ENCODE measurements at regions not wholly inside any gene's neighbourhood (a gene's known extent, or its start where the extent isn't known, plus 50 kb on each side); places are given as distances from the start of the nearest gene placed in this dataset.

- peaks cover 0 to 2% of the 10 kb centered on the region in 2 donors for H3K4me1 ChIP-seq (ENCODE audit: control insufficient read depth in 1 of 2, low read depth in 2 of 2)
- H3K4me3 ChIP-seq: no peak overlapping the region
- no peaks in the 10 kb centered on the region for H3K9me3 ChIP-seq
- H3K36me3 ChIP-seq: no peaks in the 10 kb centered on the region
- no peak for ATAC-seq (ENCODE audit: insufficient number of reproducible peaks, low FRiP score, low read depth)
- no peak overlapping the region for H3K27ac ChIP-seq
- H3K27me3 ChIP-seq (replicated peaks; ENCODE audit: insufficient read depth): no peaks in the 10 kb centered on the region
- no peak for DNase-seq (ENCODE audit: low spot score)
- TF ChIP-seq CTCF (IDR thresholded peaks at IDR 0.05): no peak
Measured at GRCh38 chr7:115635376-115635775, 395.2 kb downstream of the TFEC start.

DNA sequence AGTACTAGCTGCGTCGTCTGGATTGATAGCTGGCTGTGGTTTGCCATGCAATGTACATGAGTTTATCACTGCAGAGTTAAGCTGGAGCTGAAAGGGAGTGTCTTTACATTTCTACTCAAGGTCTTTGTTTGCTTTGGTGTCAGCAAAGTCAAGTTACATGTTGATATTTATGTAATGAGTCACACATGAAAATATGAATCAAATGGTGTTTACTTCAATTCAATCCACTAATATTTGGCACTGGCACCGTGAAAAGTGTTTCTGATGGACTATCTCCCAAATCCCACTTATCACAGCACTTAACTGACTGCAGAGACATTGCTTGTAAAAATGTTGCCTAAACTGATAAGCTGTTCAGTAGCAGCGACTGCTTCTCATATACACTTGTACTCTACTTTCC, 395.9 kb downstream of the TFEC start:
- Histone ChIP-seq H3K4me3 (no peak overlapping the region), H3K36me3 (no peaks in the 10 kb centered on the region), H3K27me3 (replicated peaks; ENCODE audit: insufficient read depth) (no peaks in the 10 kb centered on the region), H3K4me1 (ENCODE audit: control insufficient read depth in 1 of 2, low read depth in 2 of 2) (peaks cover 0 to 2% of the 10 kb centered on the region in 2 donors), H3K9me3 (no peaks in the 10 kb centered on the region), H3K27ac (no peak overlapping the region)
- no peak for ATAC-seq (ENCODE audit: insufficient number of reproducible peaks, low FRiP score, low read depth)
- TF ChIP-seq CTCF (IDR thresholded peaks at IDR 0.05): no peak
- DNase-seq (ENCODE audit: low spot score): no peak

GRCh38 chr7:115632636-115633035, 397.9 kb downstream of the TFEC start:
- ATAC-seq (ENCODE audit: insufficient number of reproducible peaks, low FRiP score, low read depth) (no peak), DNase-seq (ENCODE audit: low spot score) (no peak)
- no peak for TF ChIP-seq CTCF (IDR thresholded peaks at IDR 0.05)
- peaks cover 0 to 2% of the 10 kb centered on the region in 2 donors for H3K4me1 ChIP-seq (ENCODE audit: control insufficient read depth in 1 of 2, low read depth in 2 of 2)
- no peaks in the 10 kb centered on the region for H3K9me3 ChIP-seq
- no peaks in the 10 kb centered on the region for H3K36me3 ChIP-seq
- H3K4me3 ChIP-seq: no peak overlapping the region
- no peak overlapping the region for H3K27ac ChIP-seq
- no peaks in the 10 kb centered on the region for H3K27me3 ChIP-seq (replicated peaks; ENCODE audit: insufficient read depth)

DNA sequence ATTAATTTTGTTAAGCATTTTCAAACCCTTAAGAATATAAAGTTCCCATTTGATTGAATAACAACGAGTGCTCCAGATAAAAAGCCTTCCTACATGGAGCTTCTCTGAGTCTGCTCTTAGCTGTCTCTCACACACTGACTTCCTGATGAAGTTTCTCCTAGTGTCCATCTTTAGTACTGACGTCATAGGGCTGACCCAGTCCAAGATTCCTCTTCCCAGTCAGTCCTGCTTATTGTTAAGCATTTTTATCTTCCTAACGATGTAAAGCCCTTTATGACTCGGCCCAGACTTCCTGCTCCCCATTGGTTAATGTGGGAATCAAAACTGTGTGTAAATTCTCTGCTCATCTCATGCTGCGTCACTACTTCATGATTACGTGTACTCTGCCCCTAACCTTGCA, 398.8 kb downstream of the TFEC start:
- Histone ChIP-seq H3K9me3 (no peaks in the 10 kb centered on the region), H3K4me3 (no peak overlapping the region), H3K36me3 (no peaks in the 10 kb centered on the region), H3K27ac (no peak overlapping the region), H3K27me3 (replicated peaks; ENCODE audit: insufficient read depth) (no peaks in the 10 kb centered on the region), H3K4me1 (ENCODE audit: control insufficient read depth in 1 of 2, low read depth in 2 of 2) (peaks cover 0 to 2% of the 10 kb centered on the region in 2 donors)
- ATAC-seq (ENCODE audit: insufficient number of reproducible peaks, low FRiP score, low read depth) (no peak), DNase-seq (ENCODE audit: low spot score) (no peak)
- TF ChIP-seq CTCF (IDR thresholded peaks at IDR 0.05): no peak

DNA sequence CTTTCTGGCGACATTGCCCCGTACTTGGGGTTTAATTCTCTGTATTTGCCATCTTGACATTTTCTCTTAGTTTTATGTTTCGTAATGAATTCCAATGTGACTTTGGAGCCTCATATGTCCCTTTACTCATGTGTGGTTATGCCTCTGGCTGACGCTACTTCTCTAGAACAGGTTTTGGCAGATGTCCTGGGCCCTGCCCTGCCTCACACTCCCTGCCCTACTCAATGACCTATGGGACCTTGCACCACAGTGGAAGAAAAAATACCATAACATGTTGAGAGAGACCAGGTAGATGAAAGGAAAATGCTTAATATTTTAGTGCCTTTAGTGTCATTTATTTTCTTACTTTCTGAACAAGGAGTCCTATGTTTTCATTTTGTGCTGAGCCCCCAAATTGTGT, 400.5 kb downstream of the TFEC start:
- no peaks in the 10 kb centered on the region for H3K4me1 ChIP-seq (ENCODE audit: control insufficient read depth in 1 of 2, low read depth in 2 of 2)
- TF ChIP-seq CTCF (IDR thresholded peaks at IDR 0.05): no peak
- ATAC-seq (ENCODE audit: insufficient number of reproducible peaks, low FRiP score, low read depth) (no peak), DNase-seq (ENCODE audit: low spot score) (no peak)
- no peak overlapping the region for H3K4me3 ChIP-seq
- no peaks in the 10 kb centered on the region for H3K27me3 ChIP-seq (replicated peaks; ENCODE audit: insufficient read depth)
- no peaks in the 10 kb centered on the region for H3K9me3 ChIP-seq
- no peaks in the 10 kb centered on the region for H3K36me3 ChIP-seq
- no peak overlapping the region for H3K27ac ChIP-seq

All from thoracic aorta (tissue), 2 donors.